ENCODE measurements at regions not wholly inside any gene's neighbourhood (a gene's known extent, or its start where the extent isn't known, plus 50 kb on each side); places are given as distances from the start of the nearest gene placed in this dataset.
A peak's percentile ranks its signal among the peaks of the same experiment; 100 is the strongest.

DNA sequence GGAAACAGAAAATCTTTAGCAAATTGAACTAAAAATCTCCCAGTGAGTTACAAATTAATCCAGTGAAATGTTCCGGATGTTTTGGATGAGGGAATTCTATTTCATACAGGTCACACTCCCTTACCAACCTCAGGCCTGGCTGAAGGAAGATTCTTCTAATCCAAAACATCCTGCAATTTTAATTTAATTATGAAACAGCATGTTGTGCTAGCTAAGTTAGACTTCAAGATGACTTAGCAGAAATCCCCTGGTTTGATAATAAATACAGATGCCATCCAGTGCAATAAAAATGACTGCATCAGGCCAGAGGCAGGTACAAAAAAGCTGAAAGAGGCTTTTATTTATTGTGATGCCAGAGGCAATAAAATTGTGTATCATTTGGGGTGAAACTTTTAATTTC lies 96.7 kb upstream of the CLDN10 start:
- Histone ChIP-seq H3K36me3 (no peaks in the 10 kb centered on the region), H3K4me3 (no peak overlapping the region), H3K4me1 (no peaks in the 10 kb centered on the region), H3K9me3 (replicated peaks) (no peaks in the 10 kb centered on the region; the same call in 1 of the 2 replicates), H3K27ac (no peak overlapping the region), H3K27me3 (no peaks in the 10 kb centered on the region)
- no peak for DNase-seq

DNA sequence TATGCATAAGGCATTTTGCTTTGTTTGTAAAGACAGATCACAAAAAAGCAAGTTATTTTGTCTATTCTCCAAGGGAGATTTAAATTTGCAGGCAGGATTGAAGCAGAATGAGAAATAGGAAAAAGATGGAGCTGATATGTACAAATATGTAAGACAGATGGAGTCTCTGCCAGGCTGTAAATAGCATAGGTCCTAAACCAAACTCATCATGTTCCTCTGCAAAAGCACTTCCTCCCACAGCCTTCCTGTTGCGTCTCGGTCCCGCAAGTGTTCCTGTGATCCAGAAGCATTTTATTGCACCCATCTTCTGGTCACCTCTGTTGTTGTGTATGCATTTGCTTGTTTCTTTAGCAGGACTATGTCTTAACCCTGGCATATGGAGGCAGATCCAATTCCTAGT lies 95.7 kb upstream of the CLDN10 start:
- Histone ChIP-seq H3K4me1 (no peaks in the 10 kb centered on the region), H3K36me3 (no peaks in the 10 kb centered on the region), H3K9me3 (replicated peaks) (no peaks in the 10 kb centered on the region; the same call in 1 of the 2 replicates), H3K27ac (no peak overlapping the region), H3K27me3 (no peaks in the 10 kb centered on the region), H3K4me3 (no peak overlapping the region)
- no peak for DNase-seq

DNA sequence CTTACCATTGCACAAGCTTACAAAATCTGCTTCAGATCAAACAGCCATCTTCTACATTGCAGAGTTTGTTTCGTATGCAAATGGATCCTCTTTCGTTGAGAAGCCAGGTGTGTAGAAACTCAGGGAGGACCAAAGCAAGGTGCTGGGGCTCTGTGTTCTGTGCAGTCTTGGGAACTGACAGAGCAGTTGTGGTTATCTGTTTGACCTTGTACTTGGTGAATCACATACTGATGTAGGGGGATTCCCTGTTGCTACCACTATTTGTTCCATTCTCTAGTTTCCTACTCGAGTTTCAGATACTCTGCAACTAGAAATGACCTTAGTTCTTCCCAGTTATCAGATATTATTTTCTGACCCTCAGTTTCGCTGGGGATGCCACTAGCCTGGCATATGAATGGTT lies 95.2 kb upstream of the CLDN10 start:
- no peak for DNase-seq
- H3K4me3 ChIP-seq = no peak overlapping the region

DNA sequence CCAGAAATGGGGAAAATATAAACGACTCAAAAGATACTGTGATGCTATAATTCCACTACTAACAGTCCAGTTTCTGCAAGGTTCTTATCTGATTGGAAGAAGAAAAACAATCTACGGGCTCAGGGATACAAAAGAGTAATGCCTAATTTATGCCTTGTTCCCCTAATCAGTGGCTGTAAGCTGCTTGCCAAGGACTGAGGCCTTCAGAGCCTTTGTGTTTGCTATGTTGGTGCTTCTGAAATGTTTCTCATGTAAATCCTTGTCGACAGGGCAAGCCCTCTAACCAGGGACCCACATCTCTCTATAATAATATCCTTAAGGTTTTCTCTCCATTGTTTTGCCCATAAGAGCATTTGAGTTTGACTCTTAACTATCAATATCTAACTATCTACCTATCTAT lies 89.7 kb upstream of the CLDN10 start:
- Histone ChIP-seq H3K36me3 (no peaks in the 10 kb centered on the region), H3K4me1 (no peaks in the 10 kb centered on the region), H3K27ac (no peak overlapping the region), H3K9me3 (replicated peaks) (no peaks in the 10 kb centered on the region; the same call in 1 of the 2 replicates), H3K27me3 (no peaks in the 10 kb centered on the region), H3K4me3 (no peak overlapping the region)
- DNase-seq = no peak

More for the DNA sequence above, 95.2 kb upstream of the CLDN10 start:
- Histone ChIP-seq H3K27ac (no peak overlapping the region), H3K4me1 (no peaks in the 10 kb centered on the region), H3K27me3 (no peaks in the 10 kb centered on the region), H3K36me3 (no peaks in the 10 kb centered on the region), H3K9me3 (replicated peaks) (no peaks in the 10 kb centered on the region; the same call in 1 of the 2 replicates)

DNA sequence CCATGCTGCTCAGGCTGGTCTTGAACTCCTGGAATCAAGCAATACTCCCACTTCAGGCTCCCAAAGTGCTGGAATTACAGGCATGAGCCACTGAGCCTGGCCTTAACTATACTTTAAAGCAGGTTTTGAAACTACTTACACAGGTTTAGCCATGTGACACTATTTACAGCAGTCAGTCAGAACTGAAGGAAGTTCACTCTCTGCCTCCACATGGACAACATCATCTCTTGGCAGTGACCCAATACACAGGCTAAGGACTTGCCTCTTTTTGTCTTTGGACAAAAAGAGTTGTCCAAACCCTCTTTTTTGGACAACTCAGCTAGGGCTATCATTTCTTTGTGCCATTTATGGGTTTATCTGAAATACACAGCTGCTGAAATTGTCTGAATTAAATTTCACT lies 89.0 kb upstream of the CLDN10 start:
- no peaks in the 10 kb centered on the region for H3K4me1 ChIP-seq
- no peak overlapping the region for H3K4me3 ChIP-seq
- H3K27ac ChIP-seq = no peak overlapping the region
- no peak for DNase-seq
- H3K27me3 ChIP-seq = no peaks in the 10 kb centered on the region
- no peaks in the 10 kb centered on the region; the same call in 1 of the 2 replicates for H3K9me3 ChIP-seq (replicated peaks)
- H3K36me3 ChIP-seq = no peaks in the 10 kb centered on the region

DNA sequence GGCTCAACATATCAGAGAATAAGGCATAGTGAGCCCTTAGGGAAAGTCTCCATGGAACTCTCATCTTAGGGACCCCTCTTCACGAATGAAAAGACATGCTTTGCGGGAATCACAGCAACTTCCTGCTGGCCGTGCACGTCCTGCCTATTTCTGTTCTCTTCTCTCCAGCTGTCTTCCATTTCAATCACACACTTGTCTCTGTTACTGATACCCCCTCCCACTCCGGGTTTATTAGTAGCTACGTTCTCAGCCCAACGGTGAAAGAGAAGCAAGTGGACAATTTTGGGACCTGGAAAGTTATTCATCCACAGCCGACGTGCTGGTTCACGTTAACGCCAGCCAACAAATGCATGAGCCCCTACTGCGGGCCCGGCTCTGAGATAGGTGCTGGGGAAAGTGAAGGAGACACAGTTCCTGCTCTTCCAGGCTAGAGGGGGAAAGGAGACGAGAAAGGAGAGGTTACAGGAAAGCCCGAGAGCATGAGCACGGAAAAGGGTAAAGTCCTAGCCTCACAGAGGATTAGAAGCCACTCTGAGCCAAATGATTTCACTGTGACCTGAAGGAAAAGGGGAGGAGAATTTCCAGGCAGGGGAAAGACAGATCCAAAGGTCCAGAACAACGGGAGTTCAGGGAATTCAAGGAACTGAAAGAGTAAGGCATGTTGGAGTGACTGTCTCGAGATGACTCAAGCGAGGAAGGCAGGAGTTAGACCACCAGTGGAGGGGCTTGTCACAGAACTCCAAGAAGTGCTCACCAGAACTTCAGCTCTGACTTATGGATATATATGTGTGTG lies 81.8 kb upstream of the CLDN10 start:
- no peaks in the 10 kb centered on the region for H3K9me3 ChIP-seq (replicated peaks)
- no peaks in the 10 kb centered on the region for H3K4me1 ChIP-seq
- no peaks in the 10 kb centered on the region for H3K27me3 ChIP-seq
- peak in 1 of 2 experiments; percentile 11 for DNase-seq
- H3K4me3 ChIP-seq = peak overlapping the region; percentile 31; the same call in 1 of the 2 replicates
- H3K36me3 ChIP-seq = no peaks in the 10 kb centered on the region
- no peak overlapping the region for H3K27ac ChIP-seq

DNA sequence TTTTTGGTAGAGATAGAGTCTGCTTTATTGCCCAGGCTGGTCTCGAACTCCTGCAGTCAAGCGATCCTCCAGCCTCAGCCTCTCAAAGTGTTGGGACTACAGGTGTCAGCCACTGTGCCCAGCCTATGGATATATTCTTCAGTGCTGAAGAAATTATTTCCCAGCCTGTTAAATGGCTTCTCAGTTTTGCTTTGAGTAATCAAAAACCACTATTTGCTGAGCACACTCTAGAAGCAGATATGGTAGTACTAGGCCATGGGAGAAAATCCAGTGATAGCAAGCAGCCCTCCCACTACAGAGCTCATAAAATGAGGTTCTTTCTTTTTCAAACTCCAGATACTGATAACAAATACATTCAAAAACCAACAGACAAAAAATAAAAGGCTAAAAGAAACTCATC lies 80.6 kb upstream of the CLDN10 start:
- DNase-seq = no peak
- H3K9me3 ChIP-seq (replicated peaks) = no peaks in the 10 kb centered on the region
- H3K4me1 ChIP-seq = no peaks in the 10 kb centered on the region
- no peaks in the 10 kb centered on the region for H3K27me3 ChIP-seq
- H3K27ac ChIP-seq = no peak overlapping the region
- no peak overlapping the region for H3K4me3 ChIP-seq
- no peaks in the 10 kb centered on the region for H3K36me3 ChIP-seq

DNA sequence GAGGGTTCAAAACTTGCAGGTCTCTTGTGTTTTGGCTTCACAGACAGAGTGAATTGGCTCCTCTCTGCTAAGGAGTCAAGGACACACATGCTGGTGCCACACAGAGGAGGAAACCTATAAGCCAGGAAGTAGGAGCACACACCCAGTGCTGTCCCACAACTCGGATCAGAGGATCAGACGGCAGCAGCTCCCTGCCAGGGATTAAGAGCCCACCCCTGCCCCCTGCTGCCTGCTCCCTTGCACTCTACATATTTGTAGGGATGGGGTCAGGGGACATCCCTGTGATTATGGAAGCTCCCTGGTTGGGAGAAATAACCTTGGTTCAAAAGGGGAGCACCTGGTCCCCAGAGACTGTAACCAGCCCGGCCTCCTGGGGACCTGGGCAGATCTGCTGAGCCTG lies 77.5 kb upstream of the CLDN10 start:
- no peaks in the 10 kb centered on the region for H3K9me3 ChIP-seq (replicated peaks)

DNA sequence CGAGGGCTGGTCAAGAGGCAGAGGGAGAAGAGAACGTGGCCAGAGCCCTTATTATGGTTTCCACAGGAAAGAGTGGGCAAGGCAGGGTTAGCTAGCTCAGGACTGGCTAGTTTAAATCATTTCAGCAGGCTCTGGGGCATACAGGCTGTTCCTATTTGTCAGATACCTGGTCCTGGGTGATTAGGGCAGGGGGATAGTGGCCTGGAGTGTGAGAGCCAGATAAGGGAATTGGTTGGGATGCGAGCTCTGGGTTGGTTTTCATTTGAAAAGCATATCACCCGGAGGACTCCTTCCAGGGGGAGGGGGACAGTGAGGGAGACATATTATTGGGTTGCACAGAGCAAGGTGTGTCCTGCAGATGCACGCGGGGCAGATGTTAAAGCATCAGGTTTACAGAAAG lies 75.3 kb upstream of the CLDN10 start:
- H3K9me3 ChIP-seq (replicated peaks) = no peaks in the 10 kb centered on the region
- no peak for DNase-seq
- no peaks in the 10 kb centered on the region for H3K4me1 ChIP-seq
- no peak overlapping the region for H3K4me3 ChIP-seq
- no peak overlapping the region for H3K27ac ChIP-seq
- no peaks in the 10 kb centered on the region for H3K27me3 ChIP-seq
- H3K36me3 ChIP-seq = no peaks in the 10 kb centered on the region

More for the DNA sequence above, 77.5 kb upstream of the CLDN10 start:
- DNase-seq = no peak
- Histone ChIP-seq H3K36me3 (no peaks in the 10 kb centered on the region), H3K4me1 (no peaks in the 10 kb centered on the region), H3K27ac (no peak overlapping the region), H3K4me3 (no peak overlapping the region), H3K27me3 (no peaks in the 10 kb centered on the region)

DNA sequence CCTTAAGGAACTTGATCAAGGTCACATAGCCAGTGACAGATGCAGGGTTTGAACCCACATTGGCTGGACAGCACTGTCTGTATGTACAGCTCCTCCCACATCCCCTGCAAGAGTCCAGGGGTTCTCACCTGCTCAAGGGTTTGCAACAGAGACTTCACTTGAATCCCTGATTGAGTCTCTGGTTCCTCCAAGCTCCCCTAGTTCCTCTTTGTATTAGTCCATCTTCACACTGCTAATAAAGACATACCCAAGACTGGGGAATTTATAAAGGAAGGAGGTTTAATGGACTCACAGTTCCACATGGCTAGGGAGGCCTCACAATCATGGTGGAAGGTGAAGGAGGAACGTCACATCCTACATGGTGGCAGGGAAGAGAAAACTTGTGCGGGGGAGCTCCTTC lies 72.8 kb upstream of the CLDN10 start:
- Histone ChIP-seq H3K4me1 (no peaks in the 10 kb centered on the region), H3K36me3 (no peaks in the 10 kb centered on the region), H3K4me3 (no peak overlapping the region), H3K9me3 (replicated peaks) (no peaks in the 10 kb centered on the region), H3K27me3 (no peaks in the 10 kb centered on the region), H3K27ac (no peak overlapping the region)
- no peak for DNase-seq

DNA sequence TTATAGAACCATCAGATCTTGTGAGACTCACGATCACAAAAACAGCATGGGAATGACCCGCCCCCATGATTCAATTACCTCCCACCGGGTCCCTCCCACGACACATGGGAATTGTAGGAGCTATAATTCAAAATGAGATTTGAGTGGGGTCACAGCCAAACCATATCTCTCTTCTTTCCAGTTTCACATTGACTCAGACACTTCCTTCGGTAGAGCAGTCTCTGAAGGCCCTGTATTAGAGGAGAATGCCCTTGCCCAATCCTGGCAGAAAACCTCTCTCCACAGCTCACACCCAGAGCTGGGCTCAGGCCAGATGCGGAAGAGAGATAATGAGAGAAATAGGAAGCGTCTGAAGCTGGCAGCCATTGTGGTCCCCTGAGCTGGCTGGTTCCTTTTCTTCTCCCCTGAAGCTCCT lies 72.4 kb upstream of the CLDN10 start:
- H3K4me3 ChIP-seq = no peak overlapping the region
- no peaks in the 10 kb centered on the region for H3K9me3 ChIP-seq (replicated peaks)
- no peaks in the 10 kb centered on the region for H3K36me3 ChIP-seq
- H3K27me3 ChIP-seq = no peaks in the 10 kb centered on the region
- no peak overlapping the region for H3K27ac ChIP-seq
- DNase-seq = no peak
- H3K4me1 ChIP-seq = no peaks in the 10 kb centered on the region

DNA sequence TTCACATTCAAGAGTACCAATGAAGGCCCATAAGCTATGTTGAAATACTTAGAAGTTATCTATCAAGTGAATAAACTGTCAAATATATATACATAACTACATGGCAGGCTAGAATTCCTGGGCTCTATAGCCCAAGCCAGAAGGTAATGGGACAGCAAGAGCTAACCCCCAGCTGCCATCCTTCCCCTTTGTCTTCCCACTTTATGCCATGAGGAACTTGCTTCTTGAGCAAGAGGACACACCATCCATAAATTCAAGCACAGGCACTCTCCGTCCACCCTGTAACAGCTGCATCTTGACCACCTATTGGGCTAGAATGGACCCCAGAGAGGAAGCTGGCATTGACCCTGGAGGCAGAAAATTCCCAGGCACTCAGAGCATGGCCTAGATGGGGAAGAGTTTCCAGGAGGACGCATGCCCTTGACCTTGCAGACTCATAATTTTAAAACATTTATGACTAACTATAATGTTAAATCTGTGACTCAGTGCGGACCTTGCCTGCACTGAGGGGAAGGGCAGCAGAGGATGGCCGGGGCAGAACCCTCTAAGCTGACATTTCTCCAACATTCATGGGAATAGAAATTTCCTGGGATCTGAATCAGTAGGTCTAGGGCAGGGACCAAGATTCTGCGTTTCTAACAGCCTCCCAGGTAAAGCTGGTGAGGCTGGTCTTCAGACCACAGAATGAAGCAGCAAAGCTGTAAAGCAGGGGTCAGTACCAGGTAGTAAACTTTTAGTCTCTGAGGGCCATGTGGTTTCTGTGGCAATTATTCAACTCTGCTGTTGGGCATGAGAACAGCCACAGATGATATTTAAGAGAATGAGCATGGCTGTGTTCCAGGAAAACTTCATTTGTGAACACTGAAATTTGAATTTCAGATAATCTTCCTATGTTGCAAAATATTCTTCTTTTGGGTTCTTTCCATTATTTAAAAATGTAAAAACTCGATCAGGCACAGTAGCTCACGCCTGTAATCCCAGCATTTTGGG lies 71.4 kb upstream of the CLDN10 start:
- H3K4me1 ChIP-seq = no peaks in the 10 kb centered on the region
- H3K36me3 ChIP-seq = no peaks in the 10 kb centered on the region
- H3K27ac ChIP-seq = no peak overlapping the region
- no peaks in the 10 kb centered on the region for H3K9me3 ChIP-seq (replicated peaks)
- no peak overlapping the region for H3K4me3 ChIP-seq
- H3K27me3 ChIP-seq = no peaks in the 10 kb centered on the region
- no peak for DNase-seq

DNA sequence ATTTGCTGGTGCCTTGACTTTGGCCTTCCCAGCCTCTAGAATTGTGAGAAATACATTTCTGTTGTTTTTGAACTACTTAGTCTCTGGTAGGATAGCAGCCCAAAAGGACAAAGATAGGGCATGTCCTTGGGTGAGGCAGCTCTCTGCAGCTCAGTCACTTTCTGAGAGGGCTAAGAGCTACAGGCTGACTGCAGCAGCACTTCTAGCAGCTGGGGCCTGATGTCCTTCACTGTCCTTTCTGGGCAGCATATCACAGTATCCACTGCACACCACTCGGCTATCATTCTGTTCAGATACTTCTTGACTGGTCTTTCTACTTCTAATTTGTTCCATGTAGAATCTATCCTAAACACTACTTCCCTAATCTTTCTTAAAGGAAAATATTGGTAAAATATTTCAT lies 68.5 kb upstream of the CLDN10 start:
- H3K4me3 ChIP-seq = no peak overlapping the region
- no peaks in the 10 kb centered on the region for H3K4me1 ChIP-seq
- no peaks in the 10 kb centered on the region for H3K36me3 ChIP-seq
- no peak overlapping the region for H3K27ac ChIP-seq
- DNase-seq = no peak
- no peaks in the 10 kb centered on the region for H3K9me3 ChIP-seq (replicated peaks)
- H3K27me3 ChIP-seq = no peaks in the 10 kb centered on the region

DNA sequence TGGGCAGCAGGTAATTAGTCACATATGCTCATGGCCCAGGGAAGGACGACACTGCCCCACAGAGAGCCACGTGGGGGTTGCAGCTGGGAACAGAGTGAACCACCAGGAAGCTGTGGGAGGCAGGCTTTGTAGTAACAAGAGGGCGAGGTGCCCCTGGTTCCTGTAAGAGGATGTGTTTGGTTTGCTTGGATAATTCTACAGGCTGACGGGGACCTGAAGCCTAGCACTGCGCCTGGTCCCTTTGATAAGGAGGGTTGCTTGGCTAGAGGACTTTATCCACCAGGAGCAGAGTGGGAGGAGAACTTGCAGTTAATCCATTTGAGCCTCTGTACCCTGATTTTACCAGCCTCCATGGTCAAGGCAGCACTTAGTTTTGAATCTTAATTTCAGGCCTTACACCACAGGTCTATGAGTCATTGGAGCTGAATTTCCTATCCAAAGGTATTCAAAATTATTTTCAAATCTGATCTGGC lies 67.4 kb upstream of the CLDN10 start:
- H3K4me1 ChIP-seq = no peaks in the 10 kb centered on the region
- no peaks in the 10 kb centered on the region for H3K36me3 ChIP-seq
- no peak for DNase-seq
- H3K4me3 ChIP-seq = no peak overlapping the region
- H3K27ac ChIP-seq = no peak overlapping the region
- no peaks in the 10 kb centered on the region for H3K27me3 ChIP-seq
- no peaks in the 10 kb centered on the region for H3K9me3 ChIP-seq (replicated peaks)

DNA sequence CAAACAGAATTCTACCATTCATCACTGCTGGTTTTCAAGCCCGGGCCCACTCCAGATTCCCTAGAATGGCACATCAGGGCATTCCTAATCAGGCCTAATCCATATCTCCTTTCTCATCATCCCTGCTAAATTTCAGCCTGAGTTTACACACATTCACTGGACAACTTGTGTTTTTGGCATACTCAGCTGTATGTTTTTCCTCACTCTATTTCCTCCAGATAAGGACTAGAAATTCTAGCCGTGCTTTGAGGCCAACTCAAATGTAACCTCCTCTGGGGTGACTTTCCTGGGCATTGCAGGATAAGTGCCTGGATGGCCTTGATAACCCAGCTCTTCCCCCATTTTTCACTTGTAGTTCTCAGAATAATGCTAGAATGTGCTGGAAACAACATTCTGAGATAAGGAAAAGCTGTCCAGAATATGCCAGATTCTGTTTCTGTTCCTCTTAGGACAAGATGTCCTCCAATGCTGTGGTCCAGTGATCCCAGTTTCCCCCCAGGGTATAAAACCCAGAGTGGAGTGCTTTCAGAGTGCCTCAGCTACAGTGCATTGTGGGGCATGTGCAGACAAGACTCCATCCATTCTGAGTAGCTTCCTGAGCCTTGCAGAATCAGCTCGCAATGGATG lies 66.9 kb upstream of the CLDN10 start:
- Histone ChIP-seq H3K27me3 (no peaks in the 10 kb centered on the region), H3K27ac (no peak overlapping the region), H3K4me1 (no peaks in the 10 kb centered on the region), H3K9me3 (replicated peaks) (no peaks in the 10 kb centered on the region), H3K4me3 (no peak overlapping the region), H3K36me3 (no peaks in the 10 kb centered on the region)
- no peak for DNase-seq
